HFF-Myc (cell line): ENCODE measurements at regions not wholly inside any gene's neighbourhood (a gene's known extent, or its start where the extent isn't known, plus 50 kb on each side); places are given as distances from the start of the nearest gene placed in this dataset.
A peak's percentile ranks its signal among the peaks of the same experiment; 100 is the strongest.

Source experiments
- DNase-seq: peaks from one replicate; pipeline ENCODE4 v3.0.0-alpha.2; 2011; ENCODE audit warnings: low read depth; ENCODE audit errors: extremely low read depth
- H3K4me3 ChIP-seq: replicated peaks from 2 replicates; pipeline ENCODE4 v1.5.1; 2011; ENCODE audit warnings: low read depth, mild to moderate bottlenecking, control low read depth, low read length
- CTCF ChIP-seq: IDR thresholded peaks from 2 replicates; pipeline ENCODE4 v1.5.1; 2012; ENCODE audit warnings: mild to moderate bottlenecking, low read depth, low read length, control low read depth; ENCODE audit errors: missing control alignments

- peak; percentile 27 for TF ChIP-seq CTCF
- DNase-seq: no peak
- H3K4me3 ChIP-seq: no peak overlapping the region
Measured at GRCh38 chr9:80146466-80146865, 574.7 kb downstream of the TLE4 start.

- no peak for DNase-seq
- H3K4me3 ChIP-seq: no peak overlapping the region
- TF ChIP-seq CTCF: no peak
Measured at GRCh38 chr9:80144856-80145255, 573.1 kb downstream of the TLE4 start.

- no peak overlapping the region for H3K4me3 ChIP-seq
- no peak for TF ChIP-seq CTCF
Measured at GRCh38 chr9:80144406-80144805, 572.6 kb downstream of the TLE4 start.

GRCh38 chr9:80143899-80144298 lies 572.1 kb downstream of the TLE4 start:
- no peak for DNase-seq
- TF ChIP-seq CTCF: no peak
- no peak overlapping the region for H3K4me3 ChIP-seq

More at GRCh38 chr9:80144406-80144805, 572.6 kb downstream of the TLE4 start:
- DNase-seq: no peak

- no peak for DNase-seq
- TF ChIP-seq CTCF: no peak
- H3K4me3 ChIP-seq: no peak overlapping the region
Measured at GRCh38 chr9:80134487-80134886, 562.7 kb downstream of the TLE4 start.

GRCh38 chr9:80131627-80132026 lies 559.9 kb downstream of the TLE4 start:
- no peak for DNase-seq
- TF ChIP-seq CTCF: no peak
- H3K4me3 ChIP-seq: no peak overlapping the region

GRCh38 chr9:80127920-80128319 lies 556.2 kb downstream of the TLE4 start:
- no peak for TF ChIP-seq CTCF
- H3K4me3 ChIP-seq: no peak overlapping the region
- no peak for DNase-seq
